ENCODE measurements at regions not wholly inside any gene's neighbourhood (a gene's known extent, or its start where the extent isn't known, plus 50 kb on each side); places are given as distances from the start of the nearest gene placed in this dataset.

DNA sequence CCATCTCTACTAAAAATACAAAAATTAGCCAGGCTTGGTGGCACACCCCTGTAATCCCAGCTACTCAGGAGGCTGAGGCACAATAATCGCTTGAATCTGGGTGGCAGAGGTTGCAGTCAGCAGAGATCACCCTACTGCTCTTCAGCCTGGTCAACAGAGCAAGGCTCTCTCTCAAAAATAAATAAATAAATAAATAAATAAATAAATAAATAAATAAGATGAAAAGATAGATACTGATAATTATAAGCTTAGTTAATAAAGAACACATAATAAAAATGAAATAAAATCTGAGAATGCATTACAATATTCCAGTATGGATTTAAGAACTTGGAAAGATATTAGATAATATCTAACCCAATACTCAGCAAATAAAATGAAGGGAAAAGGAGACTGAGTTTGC is 235.9 kb upstream of the DAB1 start:
- no peak for TF ChIP-seq POLR2A (IDR thresholded peaks at IDR 0.05)
- TF ChIP-seq, protein P1, sequence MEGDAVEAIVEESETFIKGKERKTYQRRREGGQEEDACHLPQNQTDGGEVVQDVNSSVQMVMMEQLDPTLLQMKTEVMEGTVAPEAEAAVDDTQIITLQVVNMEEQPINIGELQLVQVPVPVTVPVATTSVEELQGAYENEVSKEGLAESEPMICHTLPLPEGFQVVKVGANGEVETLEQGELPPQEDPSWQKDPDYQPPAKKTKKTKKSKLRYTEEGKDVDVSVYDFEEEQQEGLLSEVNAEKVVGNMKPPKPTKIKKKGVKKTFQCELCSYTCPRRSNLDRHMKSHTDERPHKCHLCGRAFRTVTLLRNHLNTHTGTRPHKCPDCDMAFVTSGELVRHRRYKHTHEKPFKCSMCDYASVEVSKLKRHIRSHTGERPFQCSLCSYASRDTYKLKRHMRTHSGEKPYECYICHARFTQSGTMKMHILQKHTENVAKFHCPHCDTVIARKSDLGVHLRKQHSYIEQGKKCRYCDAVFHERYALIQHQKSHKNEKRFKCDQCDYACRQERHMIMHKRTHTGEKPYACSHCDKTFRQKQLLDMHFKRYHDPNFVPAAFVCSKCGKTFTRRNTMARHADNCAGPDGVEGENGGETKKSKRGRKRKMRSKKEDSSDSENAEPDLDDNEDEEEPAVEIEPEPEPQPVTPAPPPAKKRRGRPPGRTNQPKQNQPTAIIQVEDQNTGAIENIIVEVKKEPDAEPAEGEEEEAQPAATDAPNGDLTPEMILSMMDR (IDR thresholded peaks at IDR 0.05), result no peak
